Type B pancreatic cell (in vitro differentiated cells): ENCODE measurements at regions not wholly inside any gene's neighbourhood (a gene's known extent, or its start where the extent isn't known, plus 50 kb on each side); places are given as distances from the start of the nearest gene placed in this dataset.

ENCODE experiments used
- DNase-seq: peaks from one replicate; pipeline ENCODE4 v3.0.0; 2021; ENCODE audit warnings: mixed read lengths; ENCODE audit not compliant: unreplicated experiment; ENCODE audit errors: extremely low spot score
- H3K27ac Mint-ChIP-seq: 2 replicates; pipeline ENCODE4 v1.8.0; 2021; ENCODE audit warnings: mild to moderate bottlenecking, mixed read lengths
- H3K27me3 Mint-ChIP-seq: 2 replicates; pipeline ENCODE4 v1.8.0; 2021; ENCODE audit warnings: mixed read lengths
- H3K36me3 Mint-ChIP-seq: 2 replicates; pipeline ENCODE4 v1.8.0; 2021; ENCODE audit warnings: mixed read lengths
- H3K4me1 Mint-ChIP-seq: one replicate; pipeline ENCODE4 v1.8.0; 2021; ENCODE audit warnings: mixed read lengths; ENCODE audit not compliant: unreplicated experiment
- H3K4me3 Mint-ChIP-seq: 2 replicates; pipeline ENCODE4 v1.8.0; 2021; ENCODE audit warnings: mild to moderate bottlenecking, mixed read lengths
- H3K9me3 Mint-ChIP-seq: 2 replicates; pipeline ENCODE4 v1.8.0; 2021; ENCODE audit warnings: mixed read lengths
- TF ChIP-seq, protein P1 (sequence below): fragments of 200-600 bp; sonication (generic); conservative IDR thresholded peaks from 2 replicates; pipeline ENCODE4 v1.5.0; 2021; ENCODE audit warnings: antibody characterized with exemption, mild to moderate bottlenecking

DNA sequence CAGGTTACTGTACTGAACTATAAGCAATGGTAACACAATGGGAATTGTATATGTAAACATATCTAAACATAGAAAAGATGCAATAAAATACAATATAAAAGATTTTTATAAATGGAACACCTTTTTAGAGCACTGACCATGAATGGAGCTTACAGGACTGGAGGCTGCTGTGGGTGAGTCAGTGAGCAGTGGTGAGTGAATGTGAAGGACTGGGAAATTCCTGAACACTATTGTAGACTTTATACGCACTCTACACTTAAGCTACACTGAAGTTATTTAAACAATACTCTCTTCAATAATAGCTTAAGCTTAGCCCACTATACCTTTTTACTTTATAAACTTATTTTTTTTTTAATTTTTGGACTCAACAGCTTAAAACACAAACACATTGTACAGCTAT, 313.5 kb downstream of the KCNC2 start:
- DNase-seq: no peak
- TF ChIP-seq, protein P1, sequence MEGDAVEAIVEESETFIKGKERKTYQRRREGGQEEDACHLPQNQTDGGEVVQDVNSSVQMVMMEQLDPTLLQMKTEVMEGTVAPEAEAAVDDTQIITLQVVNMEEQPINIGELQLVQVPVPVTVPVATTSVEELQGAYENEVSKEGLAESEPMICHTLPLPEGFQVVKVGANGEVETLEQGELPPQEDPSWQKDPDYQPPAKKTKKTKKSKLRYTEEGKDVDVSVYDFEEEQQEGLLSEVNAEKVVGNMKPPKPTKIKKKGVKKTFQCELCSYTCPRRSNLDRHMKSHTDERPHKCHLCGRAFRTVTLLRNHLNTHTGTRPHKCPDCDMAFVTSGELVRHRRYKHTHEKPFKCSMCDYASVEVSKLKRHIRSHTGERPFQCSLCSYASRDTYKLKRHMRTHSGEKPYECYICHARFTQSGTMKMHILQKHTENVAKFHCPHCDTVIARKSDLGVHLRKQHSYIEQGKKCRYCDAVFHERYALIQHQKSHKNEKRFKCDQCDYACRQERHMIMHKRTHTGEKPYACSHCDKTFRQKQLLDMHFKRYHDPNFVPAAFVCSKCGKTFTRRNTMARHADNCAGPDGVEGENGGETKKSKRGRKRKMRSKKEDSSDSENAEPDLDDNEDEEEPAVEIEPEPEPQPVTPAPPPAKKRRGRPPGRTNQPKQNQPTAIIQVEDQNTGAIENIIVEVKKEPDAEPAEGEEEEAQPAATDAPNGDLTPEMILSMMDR: no peak
- Mint-ChIP-seq H3K27me3 (no peaks in the 10 kb centered on the region), H3K27ac (no peak overlapping the region), H3K4me3 (no peak overlapping the region), H3K36me3 (no peaks in the 10 kb centered on the region), H3K4me1 (no peaks in the 10 kb centered on the region), H3K9me3 (no peaks in the 10 kb centered on the region)

DNA sequence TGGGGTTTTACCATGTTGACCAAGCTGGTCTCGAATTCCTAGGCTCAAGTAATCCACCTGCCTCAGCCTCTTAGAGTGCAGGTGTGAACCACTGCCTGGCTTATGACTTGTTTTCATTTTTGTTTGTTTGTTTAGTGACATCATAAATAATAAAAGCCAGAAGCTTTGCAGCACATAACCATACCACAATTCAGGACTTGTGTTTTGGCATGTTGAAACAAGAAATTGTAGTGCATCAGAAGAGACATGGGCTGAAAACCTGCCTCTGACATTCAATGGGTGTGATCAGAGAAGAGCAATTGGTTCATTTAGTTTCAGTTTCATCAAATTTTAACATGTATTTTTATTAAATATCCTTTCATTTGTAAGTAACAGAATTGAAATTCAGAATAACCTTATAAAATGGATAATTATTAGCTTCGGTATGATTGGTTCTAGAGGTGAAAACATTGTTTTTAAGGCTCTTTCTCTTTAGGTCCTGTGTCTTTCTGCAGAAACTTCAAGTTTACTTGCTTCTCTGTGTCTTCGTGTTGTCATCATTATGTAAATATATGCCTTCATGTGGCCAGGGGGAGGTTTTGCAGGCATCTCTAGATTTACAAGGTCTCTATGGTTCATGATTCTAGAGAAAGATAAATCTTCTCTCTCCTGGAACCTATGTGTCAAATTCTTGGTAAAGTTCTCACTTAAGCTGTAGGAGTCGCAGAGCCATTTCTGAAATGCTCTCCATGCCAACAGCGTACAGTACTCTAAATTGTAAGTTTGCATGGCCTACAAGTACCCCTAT, 312.0 kb downstream of the KCNC2 start:
- H3K36me3 Mint-ChIP-seq: no peaks in the 10 kb centered on the region
- no peaks in the 10 kb centered on the region for H3K27me3 Mint-ChIP-seq

DNA sequence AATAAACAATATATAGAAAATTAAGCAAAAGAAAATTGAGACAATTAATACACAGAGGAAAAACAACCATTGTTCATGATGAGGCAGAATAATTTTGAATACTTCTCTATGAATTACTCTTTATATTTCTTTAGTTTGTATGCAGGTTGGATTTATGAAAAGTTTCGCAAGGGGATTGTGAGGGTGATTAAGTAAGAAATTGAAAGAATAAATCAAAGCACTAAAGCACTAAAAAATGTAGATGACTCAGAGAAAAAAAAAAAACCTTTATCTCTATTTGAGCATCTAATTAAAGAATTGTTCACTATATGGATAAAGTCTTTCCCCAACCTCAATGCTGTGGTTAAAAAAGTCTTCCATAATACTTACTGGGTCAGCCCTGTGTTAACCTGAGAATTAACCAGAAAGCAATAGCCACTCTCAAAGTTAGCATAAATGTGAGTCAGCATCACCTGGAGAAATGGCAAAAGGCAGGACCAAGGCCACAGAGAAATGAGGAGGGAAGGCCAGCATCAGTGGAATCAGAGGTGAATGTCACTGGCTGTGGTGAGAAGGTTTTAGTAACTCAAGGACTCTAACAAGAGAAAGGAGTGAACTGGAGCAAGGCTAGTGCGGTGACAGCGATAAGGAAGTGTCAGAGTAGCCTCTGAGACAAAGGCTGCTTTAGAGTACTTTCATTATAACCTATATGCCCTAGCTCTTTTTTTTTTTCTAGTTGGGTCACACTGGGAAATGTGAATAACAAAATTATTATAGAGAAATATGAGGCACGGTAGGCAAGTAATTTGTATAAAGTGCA, 310.4 kb downstream of the KCNC2 start:
- H3K27ac Mint-ChIP-seq: no peak overlapping the region
- H3K27me3 Mint-ChIP-seq: no peaks in the 10 kb centered on the region
- no peaks in the 10 kb centered on the region for H3K9me3 Mint-ChIP-seq

More for the DNA sequence above, 312.0 kb downstream of the KCNC2 start:
- no peak for DNase-seq
- H3K9me3 Mint-ChIP-seq: no peaks in the 10 kb centered on the region
- H3K4me3 Mint-ChIP-seq: no peak overlapping the region
- TF ChIP-seq, protein P1: no peak
- no peak overlapping the region for H3K27ac Mint-ChIP-seq
- no peaks in the 10 kb centered on the region for H3K4me1 Mint-ChIP-seq

DNA sequence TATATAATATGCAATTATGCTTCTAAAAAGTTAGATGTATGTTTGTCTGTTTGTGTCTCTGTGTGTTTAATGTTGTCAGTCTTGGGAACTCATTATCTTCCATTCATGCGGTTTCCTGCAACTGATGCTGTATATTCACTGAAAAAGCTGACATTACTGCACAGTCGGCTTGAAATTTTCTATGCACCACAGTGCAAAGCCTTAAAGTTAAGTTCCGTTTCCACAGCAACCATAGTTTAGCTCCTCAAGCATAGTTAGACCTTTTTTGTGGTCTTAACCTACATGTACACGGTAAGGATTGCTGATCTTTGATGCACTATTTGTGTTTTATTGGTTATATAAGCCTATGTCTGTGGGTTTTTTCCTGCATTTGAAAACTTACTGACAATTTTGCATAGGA, 309.4 kb downstream of the KCNC2 start:
- no peaks in the 10 kb centered on the region for H3K36me3 Mint-ChIP-seq
- no peaks in the 10 kb centered on the region for H3K4me1 Mint-ChIP-seq
- H3K4me3 Mint-ChIP-seq: no peak overlapping the region
- no peaks in the 10 kb centered on the region for H3K27me3 Mint-ChIP-seq
- TF ChIP-seq, protein P1: no peak
- no peak for DNase-seq
- H3K9me3 Mint-ChIP-seq: no peaks in the 10 kb centered on the region
- no peak overlapping the region for H3K27ac Mint-ChIP-seq

More for the DNA sequence above, 310.4 kb downstream of the KCNC2 start:
- no peak for DNase-seq
- TF ChIP-seq, protein P1: no peak
- no peaks in the 10 kb centered on the region for H3K4me1 Mint-ChIP-seq
- no peaks in the 10 kb centered on the region for H3K36me3 Mint-ChIP-seq
- no peak overlapping the region for H3K4me3 Mint-ChIP-seq

DNA sequence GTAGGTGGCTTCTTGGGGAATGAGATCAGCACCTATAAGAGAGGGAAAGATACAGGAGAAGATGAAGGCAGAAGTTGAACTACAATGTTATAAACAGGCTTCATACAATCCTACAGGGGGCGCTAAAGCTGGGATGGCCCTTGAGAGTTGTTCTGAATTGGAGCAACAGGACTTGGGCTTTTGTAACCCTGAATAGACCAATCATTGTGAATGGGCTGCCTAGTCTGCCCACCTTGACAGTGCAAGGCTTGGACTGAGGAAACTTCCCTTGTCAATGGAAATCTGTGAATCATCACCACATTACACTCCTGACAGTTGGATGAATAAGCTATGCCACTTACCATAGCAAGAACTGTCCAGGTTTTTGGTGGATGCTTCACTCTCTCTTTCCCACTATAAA, 306.1 kb downstream of the KCNC2 start:
- TF ChIP-seq, protein P1: peak; percentile 53
- DNase-seq: no peak
- no peaks in the 10 kb centered on the region for H3K4me1 Mint-ChIP-seq

More for the DNA sequence above, 306.1 kb downstream of the KCNC2 start:
- Mint-ChIP-seq H3K36me3 (no peaks in the 10 kb centered on the region), H3K9me3 (no peaks in the 10 kb centered on the region), H3K27me3 (no peaks in the 10 kb centered on the region), H3K27ac (no peak overlapping the region), H3K4me3 (no peak overlapping the region)
